ENCODE measurements at regions not wholly inside any gene's neighbourhood (a gene's known extent, or its start where the extent isn't known, plus 50 kb on each side); places are given as distances from the start of the nearest gene placed in this dataset.

GRCh38 chr1:81004011-81004410, 796.7 kb upstream of the ADGRL2 start:
- no peaks in the 10 kb centered on the region for H3K9me2 ChIP-seq (ENCODE audit: low read depth, low read length)
- H3K27ac ChIP-seq (ENCODE audit: low read depth, low read length, poor library complexity, severe bottlenecking), result no peak overlapping the region
- H3K4me2 ChIP-seq (ENCODE audit: low read length), result no peak overlapping the region
- H2AFZ ChIP-seq (ENCODE audit: low read length), result no peak overlapping the region
- no peaks in the 10 kb centered on the region for H3K4me1 ChIP-seq (ENCODE audit: insufficient read depth, low read length, severe bottlenecking)
- no peak overlapping the region for H3K9ac ChIP-seq (ENCODE audit: low read length)
- no peaks in the 10 kb centered on the region for H3K9me3 ChIP-seq (ENCODE audit: low read length)
- H3K27me3 ChIP-seq (ENCODE audit: insufficient read depth, low read length), result no peaks in the 10 kb centered on the region
- H4K20me1 ChIP-seq (ENCODE audit: insufficient read depth, low read length), result no peaks in the 10 kb centered on the region
- TF ChIP-seq EZH2 (IDR thresholded peaks at IDR 0.05; ENCODE audit: borderline replicate concordance, low read length) (no peak), CTCF (IDR thresholded peaks at IDR 0.05; ENCODE audit: low read length) (no peak)
- H3K36me3 ChIP-seq (ENCODE audit: insufficient read depth, low read length), result no peaks in the 10 kb centered on the region
- no peaks in the 10 kb centered on the region for H3F3A ChIP-seq (ENCODE audit: insufficient read depth, low read length)
- H3K79me2 ChIP-seq (ENCODE audit: insufficient read depth, low read length), result no peaks in the 10 kb centered on the region
- no peak overlapping the region for H3K4me3 ChIP-seq (ENCODE audit: low read depth, low read length, poor library complexity, severe bottlenecking)

GRCh38 chr1:80994934-80995333, 805.8 kb upstream of the ADGRL2 start:
- Histone ChIP-seq H3K27me3 (ENCODE audit: insufficient read depth, low read length) (no peaks in the 10 kb centered on the region), H3K79me2 (ENCODE audit: insufficient read depth, low read length) (no peaks in the 10 kb centered on the region), H3K27ac (ENCODE audit: low read depth, low read length, poor library complexity, severe bottlenecking) (no peak overlapping the region), H3F3A (ENCODE audit: insufficient read depth, low read length) (no peaks in the 10 kb centered on the region), H3K4me1 (ENCODE audit: insufficient read depth, low read length, severe bottlenecking) (no peaks in the 10 kb centered on the region), H3K4me2 (ENCODE audit: low read length) (no peak overlapping the region), H3K9ac (ENCODE audit: low read length) (no peak overlapping the region), H3K9me3 (ENCODE audit: low read length) (no peaks in the 10 kb centered on the region), H3K4me3 (ENCODE audit: low read depth, low read length, poor library complexity, severe bottlenecking) (no peak overlapping the region), H3K9me2 (ENCODE audit: low read depth, low read length) (no peaks in the 10 kb centered on the region), H3K36me3 (ENCODE audit: insufficient read depth, low read length) (no peaks in the 10 kb centered on the region), H4K20me1 (ENCODE audit: insufficient read depth, low read length) (no peaks in the 10 kb centered on the region), H2AFZ (ENCODE audit: low read length) (no peak overlapping the region)
- TF ChIP-seq CTCF (IDR thresholded peaks at IDR 0.05; ENCODE audit: low read length) (no peak), EZH2 (IDR thresholded peaks at IDR 0.05; ENCODE audit: borderline replicate concordance, low read length) (no peak)

GRCh38 chr1:80994038-80994437, 806.7 kb upstream of the ADGRL2 start:
- Histone ChIP-seq H3K4me3 (ENCODE audit: low read depth, low read length, poor library complexity, severe bottlenecking) (no peak overlapping the region), H3K4me2 (ENCODE audit: low read length) (no peak overlapping the region), H3K9me2 (ENCODE audit: low read depth, low read length) (no peaks in the 10 kb centered on the region), H3K4me1 (ENCODE audit: insufficient read depth, low read length, severe bottlenecking) (no peaks in the 10 kb centered on the region), H3K79me2 (ENCODE audit: insufficient read depth, low read length) (no peaks in the 10 kb centered on the region), H2AFZ (ENCODE audit: low read length) (no peak overlapping the region), H4K20me1 (ENCODE audit: insufficient read depth, low read length) (no peaks in the 10 kb centered on the region), H3K27me3 (ENCODE audit: insufficient read depth, low read length) (no peaks in the 10 kb centered on the region), H3K9ac (ENCODE audit: low read length) (no peak overlapping the region), H3K27ac (ENCODE audit: low read depth, low read length, poor library complexity, severe bottlenecking) (no peak overlapping the region), H3F3A (ENCODE audit: insufficient read depth, low read length) (no peaks in the 10 kb centered on the region), H3K36me3 (ENCODE audit: insufficient read depth, low read length) (no peaks in the 10 kb centered on the region), H3K9me3 (ENCODE audit: low read length) (no peaks in the 10 kb centered on the region)
- no peak for TF ChIP-seq EZH2 (IDR thresholded peaks at IDR 0.05; ENCODE audit: borderline replicate concordance, low read length)
- TF ChIP-seq CTCF (IDR thresholded peaks at IDR 0.05; ENCODE audit: low read length), result no peak
